ENCODE measurements at regions not wholly inside any gene's neighbourhood (a gene's known extent, or its start where the extent isn't known, plus 50 kb on each side); places are given as distances from the start of the nearest gene placed in this dataset.
"Not testable (repeated sequence)": the region's sequence is repeated elsewhere in the genome, so short reads cannot be mapped to it uniquely, and the experiment has no call there.

GRCh38 chr2:132272713-132273112, 111.0 kb upstream of the ANKRD30BL start:
- no peak for DNase-seq (ENCODE audit: low read depth in 2 of 2)

GRCh38 chr2:132273585-132273984, 111.8 kb upstream of the ANKRD30BL start:
- DNase-seq (ENCODE audit: low read depth in 2 of 2) = not testable (repeated sequence)

DNA sequence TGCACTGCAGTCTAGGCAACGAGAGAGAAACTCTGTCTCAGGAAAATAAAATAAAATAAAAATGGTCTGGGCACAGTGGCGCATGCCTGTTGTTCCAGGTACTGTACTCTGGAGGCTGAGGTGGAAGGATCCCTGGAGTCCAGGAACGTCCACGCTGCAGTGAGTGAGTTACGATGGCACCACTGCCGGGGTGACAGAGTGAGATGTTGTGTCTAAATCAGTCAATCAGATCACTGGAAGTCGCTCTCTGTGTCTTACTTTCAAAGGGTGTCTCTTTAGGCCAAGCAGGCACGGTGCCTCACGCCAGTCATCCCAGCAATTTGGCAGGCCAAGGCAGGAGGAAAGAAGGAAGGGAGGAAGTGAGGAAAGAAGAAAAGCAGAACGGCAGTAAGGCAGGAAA, 112.2 kb upstream of the ANKRD30BL start:
- DNase-seq (ENCODE audit: low read depth in 2 of 2) = no peak

GRCh38 chr2:132275396-132275795, 113.6 kb upstream of the ANKRD30BL start:
- DNase-seq (ENCODE audit: low read depth in 2 of 2) = no peak

DNA sequence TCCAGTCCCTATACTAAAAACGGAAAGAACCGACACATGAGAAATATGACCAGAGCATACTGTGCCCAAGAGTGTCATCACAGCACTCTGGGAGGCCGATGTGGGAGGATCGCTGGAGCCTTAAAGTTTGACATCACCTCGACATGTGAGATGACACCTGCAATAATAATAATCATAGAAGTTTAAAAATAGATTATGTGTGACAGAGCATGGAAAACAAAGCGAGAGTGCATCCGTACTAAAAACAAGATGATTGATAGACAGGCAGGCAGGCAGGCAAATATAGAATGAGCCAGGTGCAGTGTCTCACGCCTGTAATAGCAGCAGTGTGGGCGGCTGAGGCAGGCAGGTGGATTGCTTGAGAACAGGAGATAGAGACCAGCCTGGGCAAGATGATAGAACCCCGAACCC, 114.8 kb upstream of the ANKRD30BL start:
- DNase-seq (ENCODE audit: low read depth in 2 of 2) = no peak

DNA sequence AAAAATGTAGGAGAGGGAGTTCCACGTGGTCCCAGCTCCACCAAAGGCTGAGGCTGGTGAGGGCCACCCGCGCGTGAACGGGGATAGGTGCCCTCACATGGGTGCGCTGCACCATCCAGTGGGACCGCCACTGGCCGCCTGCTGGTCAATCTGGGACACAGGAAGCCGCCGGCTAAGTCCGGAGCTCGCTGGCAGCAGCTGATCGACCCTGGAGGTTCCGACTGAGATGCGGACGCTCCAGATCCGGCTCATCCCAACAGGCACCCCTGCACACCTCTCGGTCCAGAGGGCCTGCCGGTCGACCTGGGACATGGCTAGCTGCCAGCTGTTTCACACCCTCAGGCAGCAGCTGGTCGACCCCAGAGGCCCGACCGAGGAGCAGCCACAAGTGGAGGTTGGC, 116.5 kb upstream of the ANKRD30BL start:
- no peak for DNase-seq (ENCODE audit: low read depth in 2 of 2)

- DNase-seq (ENCODE audit: low read depth in 2 of 2) = no peak
These were observed 117.6 kb upstream of the ANKRD30BL start for GRCh38 chr2:132279344-132279743.

- DNase-seq (ENCODE audit: low read depth in 2 of 2) = no peak
These were observed 118.3 kb upstream of the ANKRD30BL start for GRCh38 chr2:132279930-132280615.

DNA sequence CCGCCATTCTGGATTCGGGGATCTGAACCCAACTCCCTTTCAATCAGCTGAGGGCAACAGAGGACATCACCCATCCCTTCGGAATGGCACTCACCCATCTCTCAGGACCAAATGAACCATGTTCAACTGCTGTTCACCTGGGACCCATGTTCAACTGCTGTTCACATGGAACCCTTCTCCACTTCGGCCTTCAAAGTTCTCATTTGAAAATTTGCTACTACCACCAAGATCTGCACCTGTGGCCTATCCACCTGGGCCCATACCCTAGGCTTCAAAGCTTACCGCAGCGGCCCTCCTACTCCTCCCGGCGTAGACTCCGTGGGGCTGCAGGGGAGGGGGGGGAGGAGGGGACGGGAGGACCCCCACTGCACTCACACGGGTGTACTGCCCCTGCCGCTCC, 119.2 kb upstream of the ANKRD30BL start:
- DNase-seq (ENCODE audit: low read depth in 2 of 2) = no peak

- not testable (repeated sequence) for DNase-seq (ENCODE audit: low read depth in 2 of 2)
These were observed 120.4 kb upstream of the ANKRD30BL start for GRCh38 chr2:132282104-132282503.

GRCh38 chr2:132282911-132283310, 121.2 kb upstream of the ANKRD30BL start:
- no peak for DNase-seq (ENCODE audit: low read depth in 2 of 2)

DNA sequence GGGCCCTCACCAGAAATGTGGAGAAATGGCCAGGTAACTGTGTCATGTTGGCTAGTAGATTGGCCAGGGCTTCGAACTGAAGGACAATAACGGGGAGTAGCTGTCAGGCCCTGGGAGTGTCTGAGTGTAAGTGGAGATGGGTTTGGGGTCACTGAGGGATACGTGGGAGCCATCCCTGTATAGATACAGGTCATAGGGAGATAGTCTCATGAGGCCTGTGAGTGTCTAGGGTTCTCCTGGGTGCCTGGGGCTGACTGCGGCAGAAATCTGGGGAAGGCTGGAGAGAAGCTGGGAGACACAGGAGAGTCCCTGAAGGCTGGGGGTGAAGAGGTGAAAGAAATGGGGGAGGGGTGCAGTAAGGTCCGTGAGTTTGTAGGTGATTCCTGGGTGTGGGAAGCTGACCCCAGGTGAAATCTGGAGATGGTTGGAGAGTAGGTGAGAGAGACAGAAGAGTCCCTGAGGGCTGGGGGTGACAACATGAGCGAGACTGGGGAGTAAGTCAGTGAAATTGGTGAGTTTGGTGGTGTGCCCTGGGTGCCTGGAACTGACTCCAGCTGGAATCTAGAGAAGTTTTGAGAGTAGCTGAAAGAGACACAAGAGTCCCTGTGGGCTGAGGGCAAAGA, 124.6 kb upstream of the ANKRD30BL start:
- not testable (repeated sequence) for DNase-seq (ENCODE audit: low read depth in 2 of 2)

- DNase-seq (ENCODE audit: low read depth in 2 of 2) = not testable (repeated sequence)
These were observed 126.2 kb upstream of the ANKRD30BL start for GRCh38 chr2:132287910-132288309.

DNA sequence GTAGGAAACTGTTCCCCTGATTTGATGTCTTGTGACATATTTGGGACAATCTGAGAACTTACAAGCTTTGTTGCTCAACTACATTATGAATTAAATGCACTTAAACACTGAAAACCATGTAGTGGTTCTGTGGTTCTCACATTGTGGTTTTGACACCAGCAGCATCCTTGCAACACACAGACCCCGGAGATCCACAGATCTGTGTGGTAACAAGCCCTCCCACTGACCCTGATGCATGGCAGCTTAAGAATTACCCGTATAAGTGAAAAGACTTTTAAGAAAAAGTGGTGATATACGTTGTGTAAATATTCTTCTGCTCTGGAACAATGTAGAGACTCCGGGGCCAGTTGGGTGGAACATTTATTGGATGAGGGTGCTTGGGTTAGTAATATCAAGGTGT, 127.4 kb upstream of the ANKRD30BL start:
- not testable (repeated sequence) for DNase-seq (ENCODE audit: low read depth in 2 of 2)

DNA sequence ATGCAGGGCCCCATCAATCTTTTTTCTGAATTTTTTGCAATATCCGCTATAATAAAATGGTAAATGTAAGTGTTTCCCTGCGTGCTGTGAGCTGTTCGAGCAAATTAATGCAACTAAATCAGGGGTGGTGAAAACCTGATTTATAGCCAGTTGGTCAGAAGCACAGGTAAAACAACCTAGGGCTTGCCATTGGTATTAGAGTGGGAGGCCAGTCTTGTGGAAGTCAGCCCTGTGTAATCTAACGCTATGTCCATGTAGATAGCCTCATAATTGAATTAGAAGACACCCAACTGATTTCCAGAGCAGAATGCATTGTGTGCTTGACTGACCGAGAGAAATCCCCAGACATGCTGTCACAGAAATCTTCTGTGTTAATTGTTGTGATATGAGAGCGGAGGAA, 126.8 kb upstream of the GPR39 start:
- not testable (repeated sequence) for DNase-seq (ENCODE audit: low read depth in 2 of 2)

- DNase-seq (ENCODE audit: low read depth in 2 of 2) = not testable (repeated sequence)
These were observed 115.8 kb upstream of the GPR39 start for GRCh38 chr2:132300592-132301378.

DNA sequence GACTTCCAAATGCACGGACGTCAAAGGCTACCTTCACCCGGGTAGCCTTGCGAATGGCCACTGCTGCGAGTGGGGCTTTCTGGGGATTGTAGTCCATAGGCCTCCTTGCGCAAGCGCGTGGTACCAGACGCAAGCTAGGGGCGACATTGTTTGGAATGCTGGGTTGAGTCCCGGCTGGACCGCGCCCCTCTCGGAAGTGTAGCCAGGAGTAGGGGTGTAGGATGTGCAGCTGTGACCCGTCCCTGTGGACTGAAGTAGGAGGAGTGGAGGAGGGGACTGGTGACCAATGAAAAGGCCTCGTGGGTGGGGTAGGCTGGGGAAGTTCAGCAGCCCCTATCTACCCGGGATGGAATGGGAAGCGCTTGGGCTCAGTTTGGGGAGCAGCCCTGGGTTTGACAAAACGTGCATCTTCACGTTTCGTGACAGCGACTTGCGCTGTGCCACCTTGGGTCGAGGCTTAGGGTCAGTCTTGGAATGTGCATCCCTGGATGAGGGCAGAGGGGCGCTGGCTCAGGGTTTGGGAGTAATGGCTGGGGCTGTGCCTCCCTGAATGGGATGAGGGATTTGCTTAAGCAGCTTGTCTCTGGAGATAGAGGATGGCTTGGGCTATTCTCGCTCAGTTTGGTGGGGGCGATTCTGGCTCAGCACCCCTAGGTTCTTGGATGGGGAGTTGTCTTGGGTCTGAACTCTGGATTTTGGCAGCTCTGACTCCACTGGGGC, 111.8 kb upstream of the GPR39 start:
- not testable (repeated sequence) for DNase-seq (ENCODE audit: low read depth in 2 of 2)

DNA sequence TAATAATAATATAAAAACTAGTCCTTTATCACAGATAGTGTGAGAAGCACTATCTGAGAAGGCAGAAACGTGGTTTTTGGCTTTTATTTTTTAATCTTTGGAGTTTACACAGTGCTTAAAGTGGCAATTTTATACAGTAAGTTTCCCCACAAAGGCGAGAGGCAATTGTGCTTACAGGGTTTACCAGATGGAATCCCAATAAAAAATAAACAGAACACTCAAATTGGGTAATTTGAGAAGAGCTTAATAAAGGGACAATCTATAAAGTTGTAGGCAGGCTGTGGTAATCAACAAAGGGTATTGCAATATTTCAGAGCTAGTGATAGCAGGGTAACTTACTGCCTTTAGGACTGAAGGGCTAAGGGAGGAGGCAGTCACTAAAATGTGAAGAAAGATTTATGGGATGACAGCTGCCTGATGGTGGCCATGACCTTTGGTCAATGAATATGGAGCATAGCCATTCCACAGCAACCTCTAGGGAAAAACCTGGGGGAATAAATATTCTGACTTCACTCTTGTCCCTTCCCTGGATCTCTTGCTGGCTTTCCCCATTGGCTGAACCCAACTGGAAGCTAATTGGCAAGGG, 108.9 kb upstream of the GPR39 start:
- not testable (repeated sequence) for DNase-seq (ENCODE audit: low read depth in 2 of 2)

DNA sequence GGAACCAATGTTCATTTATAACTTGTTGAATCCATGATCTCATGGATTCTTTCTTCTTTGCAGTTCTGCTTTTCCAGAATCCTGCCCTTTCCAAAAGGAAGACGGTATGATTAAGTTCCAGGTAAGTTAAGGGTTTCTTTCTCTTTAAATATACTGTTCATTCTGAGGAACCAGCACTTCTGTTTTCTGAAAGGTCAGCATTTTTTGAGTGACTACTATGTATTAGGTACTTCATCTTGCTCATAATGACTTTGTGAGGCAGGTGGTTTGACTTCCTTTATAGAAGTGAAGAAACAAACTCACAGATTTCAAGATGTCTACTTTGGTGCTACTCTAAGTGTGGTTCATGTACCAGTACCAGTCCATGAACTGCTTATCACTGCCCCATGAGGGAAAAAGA, 107.4 kb upstream of the GPR39 start:
- not testable (repeated sequence) for DNase-seq (ENCODE audit: low read depth in 2 of 2)

DNA sequence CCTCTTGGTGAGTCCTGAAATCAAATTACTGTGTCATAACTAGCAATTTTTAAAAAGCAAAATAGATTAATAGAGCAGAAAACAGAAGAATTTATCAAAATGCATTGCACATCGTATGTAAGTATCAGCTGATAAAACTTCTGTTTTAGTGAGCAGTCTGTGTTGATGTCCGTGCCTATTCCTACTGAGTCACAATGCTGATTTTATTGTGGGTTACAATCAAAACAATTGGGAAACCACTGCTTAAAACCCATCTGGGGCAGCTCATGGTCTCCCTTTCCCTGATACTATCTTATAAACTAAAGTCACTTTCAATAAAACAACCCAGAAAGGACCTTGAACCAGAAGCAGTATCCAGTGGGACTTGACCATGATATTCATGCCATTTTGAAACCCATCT, 101.1 kb upstream of the GPR39 start:
- not testable (repeated sequence) for DNase-seq (ENCODE audit: low read depth in 2 of 2)

GRCh38 chr2:132317026-132317680, 99.5 kb upstream of the GPR39 start:
- DNase-seq (ENCODE audit: low read depth in 2 of 2) = not testable (repeated sequence)

All from stimulated activated CD8-positive, alpha-beta memory T cell treated with anti-CD3 and anti-CD28 coated beads, Interleukin-15, amount 100 ng/mL, for 48 hours (primary cell).